Kidney (tissue), 13 donors: ENCODE measurements at regions not wholly inside any gene's neighbourhood (a gene's known extent, or its start where the extent isn't known, plus 50 kb on each side); places are given as distances from the start of the nearest gene placed in this dataset.
A peak's percentile ranks its signal among the peaks of the same experiment; 100 is the strongest.

ENCODE experiments used
- DNase-seq, 5 donors: peaks; one replicate each; pipeline ENCODE4 v3.0.0-alpha.2; 2013 to 2020
- FAIRE-seq: peaks from 2 replicates; lab custom pipeline; 2012; peaks lifted over from hg19 to GRCh38; lab: Jason Lieb, UNC
- H3K27ac ChIP-seq, 2 donors: one replicate each; pipeline ENCODE4 v1.7.0; 2013; ENCODE audit warnings: low read depth in 2 of 2, low read length in 2 of 2, inconsistent platforms in 1 of 2
- H3K27me3 ChIP-seq: one replicate; pipeline ENCODE4 v1.7.1; 2013; ENCODE audit warnings: low read length, inconsistent platforms; ENCODE audit not compliant: control insufficient read depth, insufficient read depth
- H3K36me3 ChIP-seq, 3 donors: one replicate each; pipeline versions ENCODE4 v1.7.0 to v1.7.1; 2013; ENCODE audit warnings: low read length in 3 of 3, control low read depth in 1 of 3, inconsistent platforms in 1 of 3; ENCODE audit not compliant: insufficient read depth in 3 of 3, control insufficient read depth in 2 of 3
- H3K4me1 ChIP-seq, 3 donors: one replicate each; pipeline versions ENCODE4 v1.7.0 to v1.7.1; 2013; ENCODE audit warnings: low read length in 3 of 3, inconsistent platforms in 1 of 3, low read depth in 1 of 3; ENCODE audit not compliant: control insufficient read depth in 2 of 3, insufficient read depth in 2 of 3
- H3K4me3 ChIP-seq, 3 donors: one replicate each; pipeline versions ENCODE4 v1.7.0 to v1.8.1; 2013; ENCODE audit warnings: low read length in 3 of 3, control low read depth in 1 of 3, inconsistent platforms in 1 of 3
- H3K9ac ChIP-seq, 3 donors: one replicate each; pipeline versions ENCODE4 v1.7.0 to v1.7.1; 2013; ENCODE audit warnings: low read length in 3 of 3, control low read depth in 1 of 3, inconsistent platforms in 1 of 3
- H3K9me3 ChIP-seq, 3 donors: one replicate each; pipeline versions ENCODE4 v1.7.0 to v1.7.1; 2013; ENCODE audit warnings: low read length in 3 of 3, control low read depth in 1 of 3, inconsistent platforms in 1 of 3; ENCODE audit not compliant: control insufficient read depth in 2 of 3, insufficient read depth in 1 of 3
- CTCF ChIP-seq: IDR thresholded peaks from 3 replicates; pipeline ENCODE4 v1.5.1; 2012; ENCODE audit warnings: mild to moderate bottlenecking, moderate library complexity, borderline replicate concordance; ENCODE audit not compliant: insufficient read depth; ENCODE audit errors: extremely low read depth
- intact Hi-C: fragments of 100-400 bp; cut with DNase I; formaldehyde crosslinking; loops from one replicate; pipeline ENCODE4 v1.11.1; 2022
- donor health status: control.
- donor health status: control.
- donor health status: control.
- donor health status: control.
- donor health status: control.
- donor health status: DM: yes; HTN: yes; CAD: no.
- donor health status: Normal renal cell carcinoma (clear cell type).

GRCh38 chr5:56289602-56289987 lies 56.5 kb upstream of the ANKRD55 start:
- no peaks in the 10 kb centered on the region for H3K36me3 ChIP-seq
- H3K4me3 ChIP-seq: no peak overlapping the region
- FAIRE-seq (no peak), DNase-seq (no peak)
- H3K27me3 ChIP-seq: no peaks in the 10 kb centered on the region
- no peak overlapping the region for H3K27ac ChIP-seq
- TF ChIP-seq CTCF: no peak
- no peaks in the 10 kb centered on the region for H3K4me1 ChIP-seq
- intact Hi-C loops: no loop called here
- H3K9me3 ChIP-seq: no peaks in the 10 kb centered on the region
- no peak overlapping the region for H3K9ac ChIP-seq

- Histone ChIP-seq H3K9ac (no peak overlapping the region), H3K36me3 (no peaks in the 10 kb centered on the region), H3K9me3 (no peaks in the 10 kb centered on the region), H3K27me3 (no peaks in the 10 kb centered on the region), H3K27ac (no peak overlapping the region), H3K4me3 (no peak overlapping the region), H3K4me1 (no peaks in the 10 kb centered on the region)
- TF ChIP-seq CTCF: no peak
- DNase-seq: no peak
- intact Hi-C loops: no loop called here
- no peak for FAIRE-seq
Measured at GRCh38 chr5:56288873-56289601, 55.9 kb upstream of the ANKRD55 start.

- TF ChIP-seq CTCF: no peak
- Histone ChIP-seq H3K4me3 (no peak overlapping the region), H3K9me3 (no peaks in the 10 kb centered on the region), H3K36me3 (no peaks in the 10 kb centered on the region), H3K27me3 (no peaks in the 10 kb centered on the region), H3K9ac (no peak overlapping the region), H3K4me1 (peaks cover 0 to 3% (median 0%) of the 10 kb centered on the region in 3 donors), H3K27ac (no peak overlapping the region)
- FAIRE-seq (no peak), DNase-seq (peak in 1 of 5 donors; percentile 56)
- intact Hi-C loops: no loop called here
Measured at GRCh38 chr5:56286015-56286884, 53.1 kb upstream of the ANKRD55 start.
